ENCODE measurements at regions not wholly inside any gene's neighbourhood (a gene's known extent, or its start where the extent isn't known, plus 50 kb on each side); places are given as distances from the start of the nearest gene placed in this dataset.

- Histone ChIP-seq H3K27me3 (ENCODE audit: control insufficient read depth, insufficient read depth, low read length) (peaks cover 8% of the 10 kb centered on the region), H3K4me2 (ENCODE audit: low read length) (no peak overlapping the region), H3K36me3 (ENCODE audit: insufficient read depth, low read length) (no peaks in the 10 kb centered on the region), H3K9ac (ENCODE audit: low read depth, low read length) (no peak overlapping the region), H3K4me1 (ENCODE audit: control insufficient read depth, insufficient read depth, low read length) (peaks cover 2% of the 10 kb centered on the region), H3K9me3 (replicated peaks; ENCODE audit: low read length) (no peaks in the 10 kb centered on the region), H3K4me3 (ENCODE audit: low read length) (no peak overlapping the region)
Observed at GRCh38 chr6:166820483-166820882, 135.9 kb downstream of the RNASET2 start.

- no peak overlapping the region for H3K4me2 ChIP-seq (ENCODE audit: low read length)
- no peaks in the 10 kb centered on the region for H3K4me1 ChIP-seq (ENCODE audit: control insufficient read depth, insufficient read depth, low read length)
Observed at GRCh38 chr6:166820070-166820469, 136.3 kb downstream of the RNASET2 start.

GRCh38 chr6:166815629-166816028, 140.7 kb downstream of the RNASET2 start:
- no peaks in the 10 kb centered on the region for H3K4me1 ChIP-seq (ENCODE audit: control insufficient read depth, insufficient read depth, low read length)
- H3K36me3 ChIP-seq (ENCODE audit: insufficient read depth, low read length), result no peaks in the 10 kb centered on the region
- H3K9me3 ChIP-seq (replicated peaks; ENCODE audit: low read length), result no peaks in the 10 kb centered on the region
- H3K4me3 ChIP-seq (ENCODE audit: low read length), result no peak overlapping the region
- H3K4me2 ChIP-seq (ENCODE audit: low read length), result no peak overlapping the region
- H3K9ac ChIP-seq (ENCODE audit: low read depth, low read length), result no peak overlapping the region
- H3K27me3 ChIP-seq (ENCODE audit: control insufficient read depth, insufficient read depth, low read length), result peaks cover 4% of the 10 kb centered on the region

More at GRCh38 chr6:166820070-166820469, 136.3 kb downstream of the RNASET2 start:
- no peak overlapping the region for H3K9ac ChIP-seq (ENCODE audit: low read depth, low read length)
- no peaks in the 10 kb centered on the region for H3K9me3 ChIP-seq (replicated peaks; ENCODE audit: low read length)
- no peak overlapping the region for H3K4me3 ChIP-seq (ENCODE audit: low read length)
- no peaks in the 10 kb centered on the region for H3K36me3 ChIP-seq (ENCODE audit: insufficient read depth, low read length)
- peaks cover 8% of the 10 kb centered on the region for H3K27me3 ChIP-seq (ENCODE audit: control insufficient read depth, insufficient read depth, low read length)

- Histone ChIP-seq H3K9me3 (replicated peaks; ENCODE audit: low read length) (no peaks in the 10 kb centered on the region), H3K27me3 (ENCODE audit: control insufficient read depth, insufficient read depth, low read length) (peaks cover 2% of the 10 kb centered on the region), H3K36me3 (ENCODE audit: insufficient read depth, low read length) (no peaks in the 10 kb centered on the region), H3K4me3 (ENCODE audit: low read length) (no peak overlapping the region), H3K4me1 (ENCODE audit: control insufficient read depth, insufficient read depth, low read length) (no peaks in the 10 kb centered on the region), H3K9ac (ENCODE audit: low read depth, low read length) (no peak overlapping the region), H3K4me2 (ENCODE audit: low read length) (no peak overlapping the region)
Observed at GRCh38 chr6:166814390-166814789, 142.0 kb downstream of the RNASET2 start.

GRCh38 chr6:166813461-166813860, 142.9 kb downstream of the RNASET2 start:
- Histone ChIP-seq H3K36me3 (ENCODE audit: insufficient read depth, low read length) (no peaks in the 10 kb centered on the region), H3K4me3 (ENCODE audit: low read length) (no peak overlapping the region), H3K4me2 (ENCODE audit: low read length) (no peak overlapping the region), H3K9me3 (replicated peaks; ENCODE audit: low read length) (no peaks in the 10 kb centered on the region), H3K27me3 (ENCODE audit: control insufficient read depth, insufficient read depth, low read length) (no peaks in the 10 kb centered on the region), H3K9ac (ENCODE audit: low read depth, low read length) (no peak overlapping the region), H3K4me1 (ENCODE audit: control insufficient read depth, insufficient read depth, low read length) (no peaks in the 10 kb centered on the region)

GRCh38 chr6:166810864-166811263, 145.5 kb downstream of the RNASET2 start:
- Histone ChIP-seq H3K9ac (ENCODE audit: low read depth, low read length) (no peak overlapping the region), H3K9me3 (replicated peaks; ENCODE audit: low read length) (no peaks in the 10 kb centered on the region), H3K27me3 (ENCODE audit: control insufficient read depth, insufficient read depth, low read length) (no peaks in the 10 kb centered on the region), H3K4me1 (ENCODE audit: control insufficient read depth, insufficient read depth, low read length) (no peaks in the 10 kb centered on the region), H3K36me3 (ENCODE audit: insufficient read depth, low read length) (no peaks in the 10 kb centered on the region), H3K4me2 (ENCODE audit: low read length) (no peak overlapping the region), H3K4me3 (ENCODE audit: low read length) (no peak overlapping the region)

- Histone ChIP-seq H3K9ac (ENCODE audit: low read depth, low read length) (no peak overlapping the region), H3K4me3 (ENCODE audit: low read length) (no peak overlapping the region), H3K4me2 (ENCODE audit: low read length) (no peak overlapping the region), H3K27me3 (ENCODE audit: control insufficient read depth, insufficient read depth, low read length) (no peaks in the 10 kb centered on the region), H3K9me3 (replicated peaks; ENCODE audit: low read length) (no peaks in the 10 kb centered on the region), H3K4me1 (ENCODE audit: control insufficient read depth, insufficient read depth, low read length) (no peaks in the 10 kb centered on the region), H3K36me3 (ENCODE audit: insufficient read depth, low read length) (no peaks in the 10 kb centered on the region)
Observed at GRCh38 chr6:166809721-166810120, 146.6 kb downstream of the RNASET2 start.

- no peaks in the 10 kb centered on the region for H3K4me1 ChIP-seq (ENCODE audit: control insufficient read depth, insufficient read depth, low read length)
- H3K9me3 ChIP-seq (replicated peaks; ENCODE audit: low read length), result no peaks in the 10 kb centered on the region
- no peak overlapping the region for H3K4me3 ChIP-seq (ENCODE audit: low read length)
- no peak overlapping the region for H3K9ac ChIP-seq (ENCODE audit: low read depth, low read length)
- no peak overlapping the region for H3K4me2 ChIP-seq (ENCODE audit: low read length)
- no peaks in the 10 kb centered on the region for H3K27me3 ChIP-seq (ENCODE audit: control insufficient read depth, insufficient read depth, low read length)
- no peaks in the 10 kb centered on the region for H3K36me3 ChIP-seq (ENCODE audit: insufficient read depth, low read length)
Observed at GRCh38 chr6:166806962-166807757, 149.2 kb downstream of the RNASET2 start.

- Histone ChIP-seq H3K9me3 (replicated peaks; ENCODE audit: low read length) (no peaks in the 10 kb centered on the region), H3K4me3 (ENCODE audit: low read length) (no peak overlapping the region), H3K36me3 (ENCODE audit: insufficient read depth, low read length) (no peaks in the 10 kb centered on the region), H3K4me1 (ENCODE audit: control insufficient read depth, insufficient read depth, low read length) (no peaks in the 10 kb centered on the region), H3K27me3 (ENCODE audit: control insufficient read depth, insufficient read depth, low read length) (no peaks in the 10 kb centered on the region), H3K9ac (ENCODE audit: low read depth, low read length) (no peak overlapping the region), H3K4me2 (ENCODE audit: low read length) (no peak overlapping the region)
Observed at GRCh38 chr6:166806217-166806838, 150.0 kb downstream of the RNASET2 start.

GRCh38 chr6:166803471-166803870, 152.9 kb downstream of the RNASET2 start:
- Histone ChIP-seq H3K9me3 (replicated peaks; ENCODE audit: low read length) (no peaks in the 10 kb centered on the region), H3K4me2 (ENCODE audit: low read length) (no peak overlapping the region), H3K4me1 (ENCODE audit: control insufficient read depth, insufficient read depth, low read length) (no peaks in the 10 kb centered on the region), H3K9ac (ENCODE audit: low read depth, low read length) (no peak overlapping the region), H3K36me3 (ENCODE audit: insufficient read depth, low read length) (no peaks in the 10 kb centered on the region), H3K27me3 (ENCODE audit: control insufficient read depth, insufficient read depth, low read length) (no peaks in the 10 kb centered on the region), H3K4me3 (ENCODE audit: low read length) (no peak overlapping the region)

- no peaks in the 10 kb centered on the region for H3K4me1 ChIP-seq (ENCODE audit: control insufficient read depth, insufficient read depth, low read length)
- no peaks in the 10 kb centered on the region for H3K36me3 ChIP-seq (ENCODE audit: insufficient read depth, low read length)
- H3K9me3 ChIP-seq (replicated peaks; ENCODE audit: low read length), result no peaks in the 10 kb centered on the region
- H3K9ac ChIP-seq (ENCODE audit: low read depth, low read length), result no peak overlapping the region
- peaks cover 4% of the 10 kb centered on the region for H3K27me3 ChIP-seq (ENCODE audit: control insufficient read depth, insufficient read depth, low read length)
- no peak overlapping the region for H3K4me3 ChIP-seq (ENCODE audit: low read length)
- no peak overlapping the region for H3K4me2 ChIP-seq (ENCODE audit: low read length)
Observed at GRCh38 chr6:166802401-166802800, 153.9 kb downstream of the RNASET2 start.

GRCh38 chr6:166800137-166800536, 156.2 kb downstream of the RNASET2 start:
- no peaks in the 10 kb centered on the region for H3K4me1 ChIP-seq (ENCODE audit: control insufficient read depth, insufficient read depth, low read length)
- no peaks in the 10 kb centered on the region for H3K9me3 ChIP-seq (replicated peaks; ENCODE audit: low read length)
- no peaks in the 10 kb centered on the region for H3K36me3 ChIP-seq (ENCODE audit: insufficient read depth, low read length)

More at GRCh38 chr6:166800137-166800536, 156.2 kb downstream of the RNASET2 start:
- Histone ChIP-seq H3K4me2 (ENCODE audit: low read length) (no peak overlapping the region), H3K4me3 (ENCODE audit: low read length) (no peak overlapping the region), H3K27me3 (ENCODE audit: control insufficient read depth, insufficient read depth, low read length) (peaks cover 4% of the 10 kb centered on the region), H3K9ac (ENCODE audit: low read depth, low read length) (no peak overlapping the region)
